OCI-LY7 (cell line): ENCODE measurements at regions not wholly inside any gene's neighbourhood (a gene's known extent, or its start where the extent isn't known, plus 50 kb on each side); places are given as distances from the start of the nearest gene placed in this dataset.

ENCODE experiments used
- BruUV-seq: library from RNA; stranded (reverse); fragments of 400-500 nt; replicated peaks from 2 replicates; lab custom pipeline; 2021; lab: Mats Ljungman, UMichigan
- CTCF ChIA-PET: fragments of 300-600 bp; sonication (Branson Sonifier 250); formaldehyde crosslinking; loops from one replicate; lab custom pipeline; 2022; ENCODE audit warnings: antibody characterized with exemption; ENCODE audit not compliant: unreplicated experiment; lab: Charles Lee
- POLR2A ChIA-PET: fragments of 300-600 bp; sonication (Branson Sonifier 250); formaldehyde crosslinking; loops from one replicate; lab custom pipeline; 2022; ENCODE audit warnings: antibody characterized with exemption; lab: Charles Lee
- DNase-seq: peaks from one replicate; pipeline ENCODE4 v3.0.0-alpha.2; 2015; ENCODE audit warnings: low spot score
- H2AFZ ChIP-seq: fragments of 200-600 bp; sonication (generic), shearing (Covaris generic); 2 replicates; pipeline ENCODE4 v1.6.1; 2014; ENCODE audit warnings: mild to moderate bottlenecking, antibody characterized with exemption, low read length, moderate library complexity
- H3K27ac ChIP-seq: fragments of 200-600 bp; sonication (generic); 2 replicates; pipeline ENCODE4 v1.5.1; 2014; ENCODE audit warnings: mixed run types, low read depth, mild to moderate bottlenecking, moderate library complexity, low read length, inconsistent platforms; ENCODE audit not compliant: poor library complexity, severe bottlenecking
- H3K36me3 ChIP-seq: fragments of 200-600 bp; sonication (generic); 2 replicates; pipeline ENCODE4 v1.6.1; 2014; ENCODE audit warnings: mild to moderate bottlenecking, antibody characterized with exemption, low read length, moderate library complexity, mixed read lengths; ENCODE audit not compliant: insufficient read depth
- H3K4me1 ChIP-seq: fragments of 200-600 bp; sonication (generic); 2 replicates; pipeline ENCODE4 v1.5.1; 2014; ENCODE audit warnings: mild to moderate bottlenecking, low read length; ENCODE audit not compliant: insufficient read depth, poor library complexity, severe bottlenecking
- H3K4me2 ChIP-seq: fragments of 200-600 bp; sonication (generic); 2 replicates; pipeline ENCODE4 v1.6.1; 2014; ENCODE audit warnings: mild to moderate bottlenecking, low read length
- H3K4me3 ChIP-seq: fragments of 200-600 bp; sonication (generic); 2 replicates; pipeline ENCODE4 v1.5.1; 2014; ENCODE audit warnings: mild to moderate bottlenecking, low read depth, low read length; ENCODE audit not compliant: poor library complexity, severe bottlenecking
- H3K79me2 ChIP-seq: fragments of 200-600 bp; sonication (generic); 2 replicates; pipeline ENCODE4 v1.6.1; 2016; ENCODE audit warnings: low read depth, mild to moderate bottlenecking, low read length, moderate library complexity, mixed read lengths; ENCODE audit not compliant: insufficient read depth
- H3K9me2 ChIP-seq: fragments of 200-600 bp; sonication (generic); 2 replicates; pipeline ENCODE4 v1.6.1; 2016; ENCODE audit warnings: mild to moderate bottlenecking, low read length, mixed read lengths; ENCODE audit not compliant: insufficient read depth
- H3K9me3 ChIP-seq: fragments of 200-600 bp; sonication (generic); 2 replicates; pipeline ENCODE4 v1.6.1; 2014; ENCODE audit warnings: mild to moderate bottlenecking, mixed run types, low read length, mixed read lengths
- H4K20me1 ChIP-seq: fragments of 200-600 bp; sonication (generic); 2 replicates; pipeline ENCODE4 v1.6.1; 2014; ENCODE audit warnings: mild to moderate bottlenecking, antibody characterized with exemption, low read length, moderate library complexity, mixed read lengths; ENCODE audit not compliant: insufficient read depth
- CTCF ChIP-seq: fragments of 200-600 bp; sonication (generic); conservative IDR thresholded peaks from 2 replicates; pipeline ENCODE4 v1.5.1; 2014; ENCODE audit warnings: mild to moderate bottlenecking, antibody characterized with exemption, low read length, moderate library complexity, mixed read lengths
- EZH2phosphoT487 ChIP-seq: fragments of 200-600 bp; sonication (generic); IDR thresholded peaks from 2 replicates; pipeline ENCODE4 v1.6.1; 2018; ENCODE audit warnings: low read depth, borderline replicate concordance, mild to moderate bottlenecking, mixed run types, antibody characterized with exemption, low read length, moderate library complexity, mixed read lengths
- intact Hi-C: fragments of 100-400 bp; cut with micrococcal nuclease; formaldehyde crosslinking; loops from one replicate; pipeline ENCODE4 v1.10.0; 2022; ENCODE audit not compliant: unreplicated experiment

DNA sequence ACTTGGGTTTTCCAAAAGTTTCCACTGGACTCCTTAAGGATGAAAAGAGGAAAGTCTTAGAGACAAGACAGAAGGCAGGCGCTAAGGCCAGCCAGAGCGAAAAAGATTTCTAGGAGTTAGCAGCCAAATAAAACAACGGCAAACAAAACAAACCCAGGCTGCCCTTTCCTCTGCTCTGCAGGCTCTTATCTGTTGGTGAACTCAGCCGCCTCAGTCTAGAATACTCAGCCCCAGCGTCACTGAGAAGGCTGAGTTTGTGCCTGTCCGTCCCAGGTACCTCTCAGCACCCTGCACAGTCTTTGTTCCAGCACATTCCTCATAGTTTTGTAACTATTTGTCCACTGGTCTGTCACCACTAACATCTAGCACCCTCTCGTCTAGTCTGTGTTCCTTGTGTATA is 75.6 kb upstream of the FAM9C start:
- H3K4me1 ChIP-seq = no peaks in the 10 kb centered on the region
- H3K27ac ChIP-seq = no peak overlapping the region
- no TSS peak for BruUV-seq
- CTCF ChIA-PET = no interaction called here
- H2AFZ ChIP-seq = no peak overlapping the region
- no peaks in the 10 kb centered on the region for H4K20me1 ChIP-seq
- POLR2A ChIA-PET = interaction anchor here (0.6 kb wide), 1 partner anchor 11 kb away, joined by 3 read pairs; no protein-coding TSS in a partner anchor
- H3K9me2 ChIP-seq = no peaks in the 10 kb centered on the region
- DNase-seq = no peak
- no peak overlapping the region for H3K4me3 ChIP-seq
- H3K36me3 ChIP-seq = no peaks in the 10 kb centered on the region
- no peaks in the 10 kb centered on the region for H3K9me3 ChIP-seq
- H3K79me2 ChIP-seq = no peaks in the 10 kb centered on the region
- intact Hi-C loops = no loop called here
- no peak for TF ChIP-seq EZH2phosphoT487
- no peak for TF ChIP-seq CTCF
- H3K4me2 ChIP-seq = no peak overlapping the region

DNA sequence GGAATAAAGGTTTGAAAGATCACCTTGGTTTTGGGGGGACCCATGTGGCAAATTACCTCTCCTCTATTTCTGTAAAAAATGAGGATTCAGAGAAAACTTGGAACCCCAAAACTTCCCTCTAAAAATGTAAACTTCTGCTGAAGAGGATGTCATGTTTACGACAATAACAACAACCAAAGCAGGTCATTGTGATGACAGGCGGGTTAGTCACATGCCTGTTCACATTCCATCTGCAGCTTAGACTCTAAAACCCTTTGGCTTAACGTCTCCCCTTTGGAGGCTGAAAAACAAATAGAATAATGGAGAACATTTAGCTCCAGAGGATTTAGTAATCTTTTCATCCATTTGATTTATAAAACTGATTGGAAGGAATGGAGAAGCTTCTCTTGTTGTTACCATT is 75.0 kb upstream of the FAM9C start:
- BruUV-seq = no TSS peak
- TF ChIP-seq CTCF (no peak), EZH2phosphoT487 (no peak)
- H2AFZ ChIP-seq = no peak overlapping the region
- H3K4me3 ChIP-seq = no peak overlapping the region
- no peaks in the 10 kb centered on the region for H3K9me2 ChIP-seq
- H3K4me2 ChIP-seq = no peak overlapping the region
- CTCF ChIA-PET = interaction anchor here (0.7 kb wide), 1 partner anchor 368 kb away, joined by 3 read pairs; no protein-coding TSS in a partner anchor
- DNase-seq = no peak
- no peak overlapping the region for H3K27ac ChIP-seq
- intact Hi-C loops = no loop called here
- H3K9me3 ChIP-seq = no peaks in the 10 kb centered on the region
- H3K79me2 ChIP-seq = no peaks in the 10 kb centered on the region
- H3K4me1 ChIP-seq = no peaks in the 10 kb centered on the region
- H4K20me1 ChIP-seq = no peaks in the 10 kb centered on the region
- POLR2A ChIA-PET = interaction anchor here (0.6 kb wide), 1 partner anchor 10 kb away, joined by 3 read pairs; no protein-coding TSS in a partner anchor
- no peaks in the 10 kb centered on the region for H3K36me3 ChIP-seq

DNA sequence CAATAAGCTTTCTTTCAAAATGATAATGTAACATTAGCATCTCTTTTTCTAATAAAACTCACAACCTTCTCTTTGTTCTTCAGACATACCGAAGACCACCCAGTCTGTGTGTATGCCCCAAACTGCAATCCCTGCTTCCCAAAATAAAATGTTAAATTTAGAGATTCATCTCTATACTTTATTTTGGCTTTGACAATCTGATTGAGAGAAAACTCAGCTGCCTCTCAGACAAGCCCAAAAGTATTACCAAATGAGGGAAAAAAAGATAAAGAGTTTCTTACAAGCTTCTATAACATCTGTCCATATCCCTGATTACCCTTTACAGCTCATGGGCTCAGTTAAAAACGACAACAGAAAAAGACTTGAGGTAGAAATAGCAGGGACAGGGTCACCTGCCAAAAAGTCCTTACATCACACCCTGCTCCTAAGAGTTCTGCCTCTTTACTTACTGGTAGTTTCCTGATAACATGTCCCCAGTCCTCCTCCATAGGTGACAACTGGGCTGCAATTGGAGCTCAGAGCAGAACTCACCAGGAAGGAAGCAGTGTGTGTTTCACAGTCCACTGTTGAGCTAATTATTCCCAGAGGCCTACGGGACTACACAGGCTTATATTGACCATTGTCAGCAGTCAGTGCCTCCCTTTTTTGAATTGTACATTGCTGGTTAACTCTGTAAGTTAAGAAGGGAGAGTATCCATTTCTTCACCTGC is 70.9 kb upstream of the FAM9C start:
- CTCF ChIA-PET = interaction anchor here (0.5 kb wide), 1 partner anchor 38 kb away, joined by 14 read pairs; no protein-coding TSS in a partner anchor

More for the DNA sequence above, 70.9 kb upstream of the FAM9C start:
- H3K9me2 ChIP-seq = no peaks in the 10 kb centered on the region
- H3K4me2 ChIP-seq = no peak overlapping the region
- H3K27ac ChIP-seq = no peak overlapping the region
- BruUV-seq = no TSS peak
- no peak for DNase-seq
- intact Hi-C loops = no loop called here
- TF ChIP-seq EZH2phosphoT487 = no peak
- no peak for TF ChIP-seq CTCF
- no peaks in the 10 kb centered on the region for H3K79me2 ChIP-seq
- H3K4me3 ChIP-seq = no peak overlapping the region
- H3K9me3 ChIP-seq = no peaks in the 10 kb centered on the region
- no peaks in the 10 kb centered on the region for H3K36me3 ChIP-seq
- POLR2A ChIA-PET = no interaction called here
- no peak overlapping the region for H2AFZ ChIP-seq
- H4K20me1 ChIP-seq = no peaks in the 10 kb centered on the region
- no peaks in the 10 kb centered on the region for H3K4me1 ChIP-seq
